Prostate gland (tissue), 2 donors: ENCODE measurements at regions not wholly inside any gene's neighbourhood (a gene's known extent, or its start where the extent isn't known, plus 50 kb on each side); places are given as distances from the start of the nearest gene placed in this dataset.

Experiments used
- POLR2A ChIP-seq: fragments of 450-650 bp; IDR thresholded peaks from one replicate; pipeline ENCODE4 v1.6.1; 2016; ENCODE audit warnings: antibody characterized with exemption, mild to moderate bottlenecking
- TF ChIP-seq, protein P1 (sequence below), 4 experiments: fragments of 200-600 bp in 2 of 4; fragments of 450-650 bp in 2 of 4; sonication (generic) in 2 of 4; IDR thresholded peaks; 1 replicate in 3 of 4; 2 replicates in 1 of 4; pipeline ENCODE4 v1.5.1; 2016 to 2019; ENCODE audit warnings: antibody characterized with exemption in 4 of 4, mild to moderate bottlenecking in 2 of 4, moderate library complexity in 2 of 4

DNA sequence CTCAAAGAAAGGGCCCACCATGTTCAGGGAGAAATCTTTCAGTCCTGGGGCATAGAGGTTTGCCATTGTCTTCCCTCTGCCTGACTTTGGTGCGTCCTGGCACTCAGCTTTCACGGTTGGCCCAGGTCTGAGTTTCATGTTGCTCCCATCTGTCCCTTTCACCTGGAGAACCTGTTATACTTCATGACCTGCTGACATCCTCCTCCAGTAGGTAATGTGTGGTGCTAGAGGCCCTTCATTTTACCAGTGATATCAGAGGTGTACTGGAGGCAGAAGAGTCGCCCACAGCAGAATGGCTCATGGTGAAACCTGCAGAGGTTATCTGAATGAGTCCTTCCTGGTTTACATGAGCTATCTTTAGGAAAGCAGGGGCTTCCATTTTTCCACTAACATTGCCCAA lies 128.8 kb upstream of the DLX2 start:
- no peak for TF ChIP-seq POLR2A
- TF ChIP-seq, protein P1, sequence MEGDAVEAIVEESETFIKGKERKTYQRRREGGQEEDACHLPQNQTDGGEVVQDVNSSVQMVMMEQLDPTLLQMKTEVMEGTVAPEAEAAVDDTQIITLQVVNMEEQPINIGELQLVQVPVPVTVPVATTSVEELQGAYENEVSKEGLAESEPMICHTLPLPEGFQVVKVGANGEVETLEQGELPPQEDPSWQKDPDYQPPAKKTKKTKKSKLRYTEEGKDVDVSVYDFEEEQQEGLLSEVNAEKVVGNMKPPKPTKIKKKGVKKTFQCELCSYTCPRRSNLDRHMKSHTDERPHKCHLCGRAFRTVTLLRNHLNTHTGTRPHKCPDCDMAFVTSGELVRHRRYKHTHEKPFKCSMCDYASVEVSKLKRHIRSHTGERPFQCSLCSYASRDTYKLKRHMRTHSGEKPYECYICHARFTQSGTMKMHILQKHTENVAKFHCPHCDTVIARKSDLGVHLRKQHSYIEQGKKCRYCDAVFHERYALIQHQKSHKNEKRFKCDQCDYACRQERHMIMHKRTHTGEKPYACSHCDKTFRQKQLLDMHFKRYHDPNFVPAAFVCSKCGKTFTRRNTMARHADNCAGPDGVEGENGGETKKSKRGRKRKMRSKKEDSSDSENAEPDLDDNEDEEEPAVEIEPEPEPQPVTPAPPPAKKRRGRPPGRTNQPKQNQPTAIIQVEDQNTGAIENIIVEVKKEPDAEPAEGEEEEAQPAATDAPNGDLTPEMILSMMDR (IDR thresholded peaks at IDR 0.05) = no peak
